ENCODE measurements at regions not wholly inside any gene's neighbourhood (a gene's known extent, or its start where the extent isn't known, plus 50 kb on each side); places are given as distances from the start of the nearest gene placed in this dataset.

DNA sequence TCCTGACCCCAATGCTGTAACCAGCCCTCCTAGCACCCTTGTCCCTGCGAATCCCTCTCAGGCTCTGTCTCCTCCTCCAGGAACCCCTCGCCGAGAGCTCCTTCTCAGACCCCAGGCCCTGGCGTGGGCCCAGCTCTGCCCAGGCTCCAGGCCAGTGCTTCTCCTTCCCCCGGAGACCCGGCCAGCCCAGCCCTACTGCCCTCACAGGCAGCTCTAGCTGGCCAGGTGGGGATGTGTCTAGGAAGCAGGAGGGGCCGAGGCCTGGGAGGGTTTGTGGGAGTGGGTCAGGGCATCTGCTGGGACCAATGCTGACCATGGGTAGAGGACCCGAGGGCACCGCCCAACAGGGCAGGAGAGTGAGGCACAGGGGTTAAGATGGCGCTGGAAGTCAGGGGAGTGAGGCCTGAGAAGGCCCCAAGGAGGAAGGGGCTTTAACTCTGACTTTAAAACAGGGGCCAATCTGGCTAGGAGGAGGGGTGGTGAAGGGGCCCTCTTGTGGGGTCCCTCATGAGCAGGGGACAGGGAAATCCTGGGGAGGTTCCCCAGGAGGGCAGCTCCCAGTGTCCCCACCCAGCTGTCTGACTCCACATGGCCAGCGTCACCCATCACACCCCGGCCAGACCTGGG lies 64.7 kb upstream of the NKX1-1 start:
- Mint-ChIP-seq H3K27ac (no peak overlapping the region), H3K36me3 (ENCODE audit: low read depth) (peaks cover 14% of the 10 kb centered on the region), H3K4me3 (no peak overlapping the region), H3K4me1 (ENCODE audit: low read depth) (no peaks in the 10 kb centered on the region), H3K9me3 (peaks cover 13% of the 10 kb centered on the region), H3K27me3 (ENCODE audit: insufficient read depth) (peaks cover 5% of the 10 kb centered on the region)
- TF ChIP-seq, protein P1, sequence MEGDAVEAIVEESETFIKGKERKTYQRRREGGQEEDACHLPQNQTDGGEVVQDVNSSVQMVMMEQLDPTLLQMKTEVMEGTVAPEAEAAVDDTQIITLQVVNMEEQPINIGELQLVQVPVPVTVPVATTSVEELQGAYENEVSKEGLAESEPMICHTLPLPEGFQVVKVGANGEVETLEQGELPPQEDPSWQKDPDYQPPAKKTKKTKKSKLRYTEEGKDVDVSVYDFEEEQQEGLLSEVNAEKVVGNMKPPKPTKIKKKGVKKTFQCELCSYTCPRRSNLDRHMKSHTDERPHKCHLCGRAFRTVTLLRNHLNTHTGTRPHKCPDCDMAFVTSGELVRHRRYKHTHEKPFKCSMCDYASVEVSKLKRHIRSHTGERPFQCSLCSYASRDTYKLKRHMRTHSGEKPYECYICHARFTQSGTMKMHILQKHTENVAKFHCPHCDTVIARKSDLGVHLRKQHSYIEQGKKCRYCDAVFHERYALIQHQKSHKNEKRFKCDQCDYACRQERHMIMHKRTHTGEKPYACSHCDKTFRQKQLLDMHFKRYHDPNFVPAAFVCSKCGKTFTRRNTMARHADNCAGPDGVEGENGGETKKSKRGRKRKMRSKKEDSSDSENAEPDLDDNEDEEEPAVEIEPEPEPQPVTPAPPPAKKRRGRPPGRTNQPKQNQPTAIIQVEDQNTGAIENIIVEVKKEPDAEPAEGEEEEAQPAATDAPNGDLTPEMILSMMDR (IDR thresholded peaks at IDR 0.05) = no peak
- DNase-seq = no peak

DNA sequence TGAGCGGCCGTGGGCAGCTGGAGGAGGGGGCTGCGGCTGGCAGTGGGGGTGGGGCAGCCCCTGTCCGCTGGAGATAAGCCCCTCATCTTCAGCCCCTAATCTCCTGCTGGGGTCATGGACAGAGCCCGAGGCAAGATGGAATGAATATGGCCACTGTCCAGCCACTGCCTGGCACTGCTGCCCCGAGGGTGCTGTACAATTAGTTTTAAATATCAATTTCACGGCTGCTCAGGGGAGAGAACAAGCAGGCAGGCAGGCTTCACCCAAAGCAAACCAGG lies 64.1 kb upstream of the NKX1-1 start:
- Mint-ChIP-seq H3K9me3 (peaks cover 13% of the 10 kb centered on the region), H3K36me3 (ENCODE audit: low read depth) (peaks cover 14% of the 10 kb centered on the region), H3K4me3 (no peak overlapping the region), H3K4me1 (ENCODE audit: low read depth) (no peaks in the 10 kb centered on the region), H3K27ac (no peak overlapping the region), H3K27me3 (ENCODE audit: insufficient read depth) (peaks cover 6% of the 10 kb centered on the region)
- TF ChIP-seq, protein P1 (IDR thresholded peaks at IDR 0.05) = no peak
- no peak for DNase-seq

DNA sequence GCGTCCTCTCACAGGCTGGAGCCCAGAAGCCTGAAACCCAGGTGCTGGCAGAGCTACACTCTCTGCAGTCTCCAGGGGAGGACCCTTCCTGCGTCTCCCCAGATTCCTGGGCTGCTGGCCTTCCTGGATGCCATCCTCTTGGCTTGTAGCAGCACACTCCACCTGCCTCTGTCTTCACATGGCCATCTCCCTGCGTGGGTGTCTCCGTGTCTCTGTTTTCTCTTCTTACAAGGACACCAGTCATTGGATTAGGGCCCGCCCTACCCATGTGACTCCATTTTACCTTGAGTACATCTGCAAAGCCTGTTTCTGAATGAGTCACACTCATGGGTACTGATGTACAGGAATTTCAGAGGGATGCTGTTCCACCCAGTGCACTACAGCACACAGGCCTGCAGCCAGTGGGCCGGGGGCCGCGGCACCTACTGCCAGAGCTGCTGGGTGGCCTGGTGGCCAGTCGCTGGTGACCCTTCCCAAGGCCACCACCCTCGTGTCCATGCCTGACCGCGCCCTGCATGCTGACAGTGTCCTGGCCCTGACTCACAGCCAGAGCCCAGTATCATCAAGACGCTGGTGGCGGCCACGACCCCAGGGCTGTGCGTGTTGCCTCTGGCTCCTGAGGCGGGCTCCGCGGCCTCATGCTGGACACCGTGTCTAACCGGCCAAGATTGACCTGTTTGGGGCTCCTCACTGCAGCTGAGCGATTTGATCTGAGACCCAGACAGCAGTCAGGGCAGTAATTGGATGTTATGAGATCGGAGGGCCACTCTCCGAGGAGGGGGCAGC lies 63.6 kb upstream of the NKX1-1 start:
- no peak overlapping the region for H3K4me3 Mint-ChIP-seq
- H3K36me3 Mint-ChIP-seq (ENCODE audit: low read depth) = peaks cover 14% of the 10 kb centered on the region
- H3K27me3 Mint-ChIP-seq (ENCODE audit: insufficient read depth) = peaks cover 7% of the 10 kb centered on the region
- no peaks in the 10 kb centered on the region for H3K4me1 Mint-ChIP-seq (ENCODE audit: low read depth)
- no peak for DNase-seq
- TF ChIP-seq, protein P1 (IDR thresholded peaks at IDR 0.05) = no peak
- no peak overlapping the region for H3K27ac Mint-ChIP-seq
- H3K9me3 Mint-ChIP-seq = peaks cover 13% of the 10 kb centered on the region

DNA sequence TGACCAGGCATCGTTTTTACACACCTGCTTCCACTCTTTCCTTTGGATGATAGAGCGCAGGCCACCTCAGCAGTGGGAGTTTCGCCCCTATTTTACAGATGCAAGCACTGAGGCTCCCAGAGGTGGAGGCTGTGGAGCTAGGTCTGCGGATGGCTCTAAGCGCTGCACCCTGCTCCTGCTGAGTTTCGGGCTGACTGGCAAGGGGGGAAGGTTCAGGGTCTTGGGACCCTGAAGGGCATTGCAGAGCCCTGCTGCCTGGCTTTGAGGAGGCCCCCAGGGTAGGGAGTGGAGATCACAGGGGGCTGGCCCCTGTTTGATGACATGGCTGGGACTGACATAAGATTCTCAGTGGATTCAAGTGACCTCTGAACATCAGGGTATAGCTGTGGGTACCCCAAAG lies 62.8 kb upstream of the NKX1-1 start:
- H3K4me1 Mint-ChIP-seq (ENCODE audit: low read depth) = no peaks in the 10 kb centered on the region
- peaks cover 5% of the 10 kb centered on the region for H3K27me3 Mint-ChIP-seq (ENCODE audit: insufficient read depth)
- H3K4me3 Mint-ChIP-seq = no peak overlapping the region
- peaks cover 14% of the 10 kb centered on the region for H3K36me3 Mint-ChIP-seq (ENCODE audit: low read depth)
- TF ChIP-seq, protein P1 (IDR thresholded peaks at IDR 0.05) = no peak
- no peak for DNase-seq
- peaks cover 13% of the 10 kb centered on the region for H3K9me3 Mint-ChIP-seq
- H3K27ac Mint-ChIP-seq = no peak overlapping the region

DNA sequence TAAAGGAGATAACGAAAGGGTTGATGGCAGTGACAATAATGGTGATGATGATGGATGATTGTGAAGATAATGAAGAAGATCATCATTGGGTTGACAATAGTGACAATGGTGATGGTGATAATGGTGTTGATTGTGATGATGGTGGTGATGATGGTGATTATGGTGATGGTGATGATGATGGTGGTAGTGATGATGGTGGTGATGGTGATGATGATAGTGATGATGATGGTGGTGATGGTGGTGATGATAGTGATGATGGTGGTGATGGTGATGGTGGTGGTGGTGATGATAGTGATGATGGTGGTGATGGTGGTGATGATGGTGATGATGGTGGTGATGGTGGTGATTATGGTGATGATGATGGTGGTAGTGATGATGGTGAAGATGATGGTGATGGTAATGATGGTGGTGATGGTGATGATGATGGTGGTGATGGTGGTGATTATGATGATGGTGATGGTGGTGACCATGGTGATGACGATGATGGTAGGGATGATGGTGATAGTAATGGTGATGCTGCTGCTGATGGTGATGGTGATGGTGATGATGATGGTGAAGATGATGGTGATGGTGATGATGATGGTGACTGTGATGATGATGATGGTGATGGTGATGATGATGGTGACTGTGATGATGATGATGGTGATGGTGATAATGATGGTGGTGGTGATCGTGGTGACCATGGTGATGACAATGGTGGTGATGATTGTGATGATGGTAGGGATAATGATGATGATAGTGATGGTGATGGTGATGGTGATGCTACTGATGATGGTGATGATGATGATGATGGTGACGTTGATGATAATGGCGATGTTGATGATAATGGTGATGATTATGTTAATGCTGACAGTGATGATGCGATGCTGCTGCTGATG lies 61.6 kb upstream of the NKX1-1 start:
- H3K27ac Mint-ChIP-seq = no peak overlapping the region
- H3K4me3 Mint-ChIP-seq = no peak overlapping the region
- peaks cover 13% of the 10 kb centered on the region for H3K9me3 Mint-ChIP-seq
- DNase-seq = no peak
- TF ChIP-seq, protein P1 (IDR thresholded peaks at IDR 0.05) = no peak
- H3K27me3 Mint-ChIP-seq (ENCODE audit: insufficient read depth) = peaks cover 6% of the 10 kb centered on the region
- no peaks in the 10 kb centered on the region for H3K4me1 Mint-ChIP-seq (ENCODE audit: low read depth)
- H3K36me3 Mint-ChIP-seq (ENCODE audit: low read depth) = peaks cover 14% of the 10 kb centered on the region
